GM12878 (cell line): ENCODE measurements at regions not wholly inside any gene's neighbourhood (a gene's known extent, or its start where the extent isn't known, plus 50 kb on each side); places are given as distances from the start of the nearest gene placed in this dataset.

Source experiments
- ATF7 ChIP-seq: fragments of 450-650 bp; IDR thresholded peaks from 2 replicates; pipeline ENCODE4 v1.6.1; 2016; ENCODE audit warnings: low read depth, mild to moderate bottlenecking
- BCL11A ChIP-seq: IDR thresholded peaks from 2 replicates; pipeline ENCODE4 v1.6.1; 2011; ENCODE audit warnings: low read depth, low read length
- CHD1 ChIP-seq: IDR thresholded peaks from 2 replicates; pipeline ENCODE4 v1.6.1; 2012; ENCODE audit warnings: low read depth, low read length, improper control_type of control experiment
- CUX1 ChIP-seq: IDR thresholded peaks from 2 replicates; pipeline ENCODE4 v1.6.1; 2012; ENCODE audit warnings: improper control_type of control experiment, low read depth, low read length; ENCODE audit not compliant: insufficient replicate concordance
- FOS ChIP-seq: IDR thresholded peaks from 3 replicates; pipeline ENCODE4 v1.6.1; 2011; ENCODE audit warnings: borderline replicate concordance; ENCODE audit not compliant: insufficient read length; ENCODE audit errors: extremely low read depth
- HDAC2 ChIP-seq: fragments of 200-600 bp; sonication (generic); IDR thresholded peaks from 2 replicates; pipeline ENCODE4 v1.6.1; 2017
- HDAC6 ChIP-seq: fragments of 200-600 bp; sonication (generic); IDR thresholded peaks from one replicate; pipeline ENCODE4 v1.8.0; 2017; ENCODE audit warnings: antibody characterized with exemption; ENCODE audit not compliant: unreplicated experiment
- HSF1 ChIP-seq: fragments of 150-350 bp; IDR thresholded peaks from 2 replicates; pipeline ENCODE4 v1.6.1; 2014; ENCODE audit warnings: mild to moderate bottlenecking, low read depth, low read length
- MTA3 ChIP-seq: IDR thresholded peaks from 2 replicates; pipeline ENCODE4 v1.6.1; 2012; ENCODE audit warnings: low read length, inconsistent platforms, borderline replicate concordance
- NFXL1 ChIP-seq: fragments of 450-650 bp; IDR thresholded peaks from 2 replicates; pipeline ENCODE4 v1.6.1; 2017; ENCODE audit warnings: antibody characterized with exemption, mild to moderate bottlenecking, borderline replicate concordance
- POLR2AphosphoS2 ChIP-seq: IDR thresholded peaks from 2 replicates; pipeline ENCODE4 v1.6.1; 2011; ENCODE audit warnings: low read depth, mild to moderate bottlenecking, low read length, improper control_type of control experiment, moderate library complexity
- REST ChIP-seq: IDR thresholded peaks from 2 replicates; pipeline ENCODE4 v1.6.1; 2012; ENCODE audit warnings: mild to moderate bottlenecking, low read depth, low read length
- YY1 ChIP-seq: IDR thresholded peaks from 2 replicates; pipeline ENCODE4 v1.6.1; 2011; ENCODE audit warnings: low read depth, mild to moderate bottlenecking, low read length

DNA sequence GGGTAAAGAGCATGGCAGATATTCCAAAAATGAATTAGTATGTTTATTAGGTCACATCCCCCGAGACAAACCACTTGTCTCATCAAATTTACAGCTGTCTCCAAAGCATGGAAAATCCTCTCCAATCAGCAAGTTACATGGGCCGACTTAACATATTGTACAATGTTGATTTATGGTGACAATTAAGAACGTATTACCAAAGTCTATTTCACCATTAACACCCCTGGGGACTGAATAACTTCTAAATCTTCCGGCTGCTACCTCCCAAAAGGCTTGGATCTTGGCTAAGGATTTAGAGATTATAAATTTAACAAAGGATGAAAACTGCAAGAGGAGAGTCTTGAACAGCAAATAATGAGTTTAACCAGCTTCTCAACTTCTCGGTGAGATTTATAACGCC is 311.9 kb downstream of the NPIPA8 start (continued):
- TF ChIP-seq CUX1 (no peak), MTA3 (no peak), ATF7 (no peak), CHD1 (no peak), HSF1 (no peak), REST (no peak), HDAC2 (no peak), FOS (no peak), POLR2AphosphoS2 (no peak), NFXL1 (no peak), YY1 (no peak), BCL11A (no peak), HDAC6 (no peak)
